SK-N-SH (cell line): ENCODE measurements at regions not wholly inside any gene's neighbourhood (a gene's known extent, or its start where the extent isn't known, plus 50 kb on each side); places are given as distances from the start of the nearest gene placed in this dataset.

Source experiments
- CHD2 ChIP-seq: fragments of 150-350 bp; IDR thresholded peaks from 2 replicates; pipeline ENCODE4 v1.6.1; 2018; ENCODE audit warnings: low read length; ENCODE audit not compliant: partially characterized antibody
- EP300 ChIP-seq, 2 experiments: IDR thresholded peaks; 2 replicates each; pipeline versions ENCODE4 v1.4.0 to v1.6.1; 2012; ENCODE audit warnings: borderline replicate concordance in 1 of 2, low read depth in 1 of 2, low read length in 1 of 2
- MXI1 ChIP-seq: IDR thresholded peaks from 2 replicates; pipeline ENCODE4 v1.6.1; 2012; ENCODE audit warnings: mild to moderate bottlenecking, low read depth, low read length, improper control_type of control experiment
- POLR2AphosphoS5 ChIP-seq: IDR thresholded peaks from 2 replicates; pipeline ENCODE4 v1.6.1; 2012; ENCODE audit warnings: low read depth, low read length
- RXRA ChIP-seq: IDR thresholded peaks from 2 replicates; pipeline ENCODE4 v1.4.0; 2012; ENCODE audit warnings: low read depth, mild to moderate bottlenecking, borderline replicate concordance
- SIN3A ChIP-seq: IDR thresholded peaks from 2 replicates; pipeline ENCODE4 v1.6.1; 2012; ENCODE audit warnings: low read depth, mild to moderate bottlenecking, low read length, moderate library complexity, borderline replicate concordance
- TAF1 ChIP-seq: IDR thresholded peaks from 2 replicates; pipeline ENCODE4 v1.6.1; 2012; ENCODE audit warnings: low read depth, mild to moderate bottlenecking, low read length, moderate library complexity, borderline replicate concordance
- YY1 ChIP-seq: IDR thresholded peaks from 2 replicates; pipeline ENCODE4 v1.4.0; 2012; ENCODE audit warnings: low read depth, mild to moderate bottlenecking
- TF ChIP-seq, protein P1 (sequence below): fragments of 200-600 bp; sonication (generic); IDR thresholded peaks from 2 replicates; pipeline ENCODE4 v1.6.1; 2017; ENCODE audit warnings: antibody characterized with exemption, mild to moderate bottlenecking, moderate library complexity
- TF ChIP-seq, protein P2 (sequence below): IDR thresholded peaks from 2 replicates; pipeline ENCODE4 v1.4.0; 2012; ENCODE audit warnings: low read depth
- TF ChIP-seq, protein P3 (sequence below): IDR thresholded peaks from 2 replicates; pipeline ENCODE4 v1.4.0; 2012; ENCODE audit warnings: low read depth, borderline replicate concordance
- TF ChIP-seq, protein P4 (sequence below): IDR thresholded peaks from 2 replicates; pipeline ENCODE4 v1.4.0; 2012; ENCODE audit warnings: low read depth, borderline replicate concordance
- TF ChIP-seq, protein P5 (sequence below): fragments of 150-350 bp; IDR thresholded peaks from 2 replicates; pipeline ENCODE4 v1.6.1; 2017; ENCODE audit warnings: antibody characterized with exemption, low read length, low read depth, borderline replicate concordance

DNA sequence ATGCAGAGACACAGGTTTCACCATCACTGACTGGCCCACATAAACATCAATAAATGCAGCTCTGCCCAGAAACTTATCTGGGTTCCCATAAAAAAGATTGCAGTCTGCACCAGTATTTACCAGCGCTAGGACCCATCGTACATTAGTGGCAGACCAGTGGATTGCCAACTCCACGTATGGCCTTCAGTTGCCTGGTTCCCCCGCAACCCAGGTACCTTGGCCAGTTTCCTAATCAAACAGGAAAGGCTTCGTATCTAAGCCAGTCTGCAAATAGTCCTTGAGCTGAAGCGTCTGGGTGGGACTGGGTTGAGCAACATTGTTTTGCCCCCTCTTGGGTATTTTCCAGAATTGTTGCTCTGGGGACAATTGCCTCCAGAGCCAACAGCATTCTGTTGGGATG is 1639.3 kb downstream of the MRPL39 start:
- TF ChIP-seq, protein P1, sequence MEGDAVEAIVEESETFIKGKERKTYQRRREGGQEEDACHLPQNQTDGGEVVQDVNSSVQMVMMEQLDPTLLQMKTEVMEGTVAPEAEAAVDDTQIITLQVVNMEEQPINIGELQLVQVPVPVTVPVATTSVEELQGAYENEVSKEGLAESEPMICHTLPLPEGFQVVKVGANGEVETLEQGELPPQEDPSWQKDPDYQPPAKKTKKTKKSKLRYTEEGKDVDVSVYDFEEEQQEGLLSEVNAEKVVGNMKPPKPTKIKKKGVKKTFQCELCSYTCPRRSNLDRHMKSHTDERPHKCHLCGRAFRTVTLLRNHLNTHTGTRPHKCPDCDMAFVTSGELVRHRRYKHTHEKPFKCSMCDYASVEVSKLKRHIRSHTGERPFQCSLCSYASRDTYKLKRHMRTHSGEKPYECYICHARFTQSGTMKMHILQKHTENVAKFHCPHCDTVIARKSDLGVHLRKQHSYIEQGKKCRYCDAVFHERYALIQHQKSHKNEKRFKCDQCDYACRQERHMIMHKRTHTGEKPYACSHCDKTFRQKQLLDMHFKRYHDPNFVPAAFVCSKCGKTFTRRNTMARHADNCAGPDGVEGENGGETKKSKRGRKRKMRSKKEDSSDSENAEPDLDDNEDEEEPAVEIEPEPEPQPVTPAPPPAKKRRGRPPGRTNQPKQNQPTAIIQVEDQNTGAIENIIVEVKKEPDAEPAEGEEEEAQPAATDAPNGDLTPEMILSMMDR, result no peak
- TF ChIP-seq POLR2AphosphoS5 (no peak), YY1 (no peak), CHD2 (no peak), SIN3A (no peak), TAF1 (no peak), RXRA (no peak), EP300 (IDR thresholded peaks at IDR 0.05; ENCODE audit: borderline replicate concordance in 1 of 2, low read depth in 1 of 2, low read length in 1 of 2) (no peak), MXI1 (no peak)
- TF ChIP-seq, protein P2, sequence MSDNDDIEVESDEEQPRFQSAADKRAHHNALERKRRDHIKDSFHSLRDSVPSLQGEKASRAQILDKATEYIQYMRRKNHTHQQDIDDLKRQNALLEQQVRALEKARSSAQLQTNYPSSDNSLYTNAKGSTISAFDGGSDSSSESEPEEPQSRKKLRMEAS, result no peak
- TF ChIP-seq, protein P3, sequence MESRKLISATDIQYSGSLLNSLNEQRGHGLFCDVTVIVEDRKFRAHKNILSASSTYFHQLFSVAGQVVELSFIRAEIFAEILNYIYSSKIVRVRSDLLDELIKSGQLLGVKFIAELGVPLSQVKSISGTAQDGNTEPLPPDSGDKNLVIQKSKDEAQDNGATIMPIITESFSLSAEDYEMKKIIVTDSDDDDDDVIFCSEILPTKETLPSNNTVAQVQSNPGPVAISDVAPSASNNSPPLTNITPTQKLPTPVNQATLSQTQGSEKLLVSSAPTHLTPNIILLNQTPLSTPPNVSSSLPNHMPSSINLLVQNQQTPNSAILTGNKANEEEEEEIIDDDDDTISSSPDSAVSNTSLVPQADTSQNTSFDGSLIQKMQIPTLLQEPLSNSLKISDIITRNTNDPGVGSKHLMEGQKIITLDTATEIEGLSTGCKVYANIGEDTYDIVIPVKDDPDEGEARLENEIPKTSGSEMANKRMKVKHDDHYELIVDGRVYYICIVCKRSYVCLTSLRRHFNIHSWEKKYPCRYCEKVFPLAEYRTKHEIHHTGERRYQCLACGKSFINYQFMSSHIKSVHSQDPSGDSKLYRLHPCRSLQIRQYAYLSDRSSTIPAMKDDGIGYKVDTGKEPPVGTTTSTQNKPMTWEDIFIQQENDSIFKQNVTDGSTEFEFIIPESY, result no peak
- TF ChIP-seq, protein P4, sequence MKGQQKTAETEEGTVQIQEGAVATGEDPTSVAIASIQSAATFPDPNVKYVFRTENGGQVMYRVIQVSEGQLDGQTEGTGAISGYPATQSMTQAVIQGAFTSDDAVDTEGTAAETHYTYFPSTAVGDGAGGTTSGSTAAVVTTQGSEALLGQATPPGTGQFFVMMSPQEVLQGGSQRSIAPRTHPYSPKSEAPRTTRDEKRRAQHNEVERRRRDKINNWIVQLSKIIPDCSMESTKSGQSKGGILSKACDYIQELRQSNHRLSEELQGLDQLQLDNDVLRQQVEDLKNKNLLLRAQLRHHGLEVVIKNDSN, result no peak
- TF ChIP-seq, protein P5, sequence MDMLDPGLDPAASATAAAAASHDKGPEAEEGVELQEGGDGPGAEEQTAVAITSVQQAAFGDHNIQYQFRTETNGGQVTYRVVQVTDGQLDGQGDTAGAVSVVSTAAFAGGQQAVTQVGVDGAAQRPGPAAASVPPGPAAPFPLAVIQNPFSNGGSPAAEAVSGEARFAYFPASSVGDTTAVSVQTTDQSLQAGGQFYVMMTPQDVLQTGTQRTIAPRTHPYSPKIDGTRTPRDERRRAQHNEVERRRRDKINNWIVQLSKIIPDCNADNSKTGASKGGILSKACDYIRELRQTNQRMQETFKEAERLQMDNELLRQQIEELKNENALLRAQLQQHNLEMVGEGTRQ, result no peak
